Endothelial cell of umbilical vein (primary cell): ENCODE measurements at regions not wholly inside any gene's neighbourhood (a gene's known extent, or its start where the extent isn't known, plus 50 kb on each side); places are given as distances from the start of the nearest gene placed in this dataset.
A peak's percentile ranks its signal among the peaks of the same experiment; 100 is the strongest.

Source experiments
- BruUV-seq: library from RNA; stranded (reverse); fragments of 400-500 nt; replicated peaks from 2 replicates; lab custom pipeline; 2021; lab: Mats Ljungman, UMichigan
- CTCF ChIA-PET: fragments of 300-600, 350-600 bp; sonication (Branson Sonifier 250); formaldehyde crosslinking; loops from one replicate; lab custom pipeline; 2021; ENCODE audit warnings: antibody characterized with exemption, inconsistent platforms; lab: Charles Lee
- POLR2A ChIA-PET: fragments of 300-600, 350-600 bp; sonication (Branson Sonifier 250); formaldehyde crosslinking; loops from one replicate; lab custom pipeline; 2021; ENCODE audit warnings: antibody characterized with exemption, inconsistent platforms; lab: Charles Lee
- DNase-seq: peaks from one replicate; pipeline ENCODE4 v3.0.0-alpha.2; 2011; ENCODE audit warnings: low read depth, low spot score
- FAIRE-seq: peaks from 2 replicates; lab custom pipeline; 2011; peaks lifted over from hg19 to GRCh38; lab: Jason Lieb, UNC
- H2AFZ ChIP-seq: 2 replicates; pipeline ENCODE4 v1.6.0; 2012; ENCODE audit warnings: low read depth, low read length, control low read depth, inconsistent platforms
- H3K27ac ChIP-seq: 2 replicates; pipeline ENCODE4 v1.5.1; 2011; ENCODE audit warnings: low read depth, mild to moderate bottlenecking, control low read depth, low read length, moderate library complexity; ENCODE audit not compliant: insufficient read depth
- H3K27me3 ChIP-seq, 2 experiments: 2 replicates each; pipeline versions ENCODE4 v1.6.0 to v1.6.1; 2011; ENCODE audit warnings: low read length in 2 of 2, mixed read lengths in 1 of 2; ENCODE audit not compliant: control insufficient read depth in 2 of 2, insufficient read depth in 2 of 2
- H3K36me3 ChIP-seq, 2 experiments: 2 replicates in 1 of 2; 3 replicates in 1 of 2; pipeline ENCODE4 v1.5.1; 2011; ENCODE audit warnings: low read length in 2 of 2, mild to moderate bottlenecking in 1 of 2, moderate library complexity in 1 of 2; ENCODE audit not compliant: control insufficient read depth in 2 of 2, insufficient read depth in 2 of 2; ENCODE audit errors: extremely low read depth in 1 of 2
- H3K4me1 ChIP-seq: 3 replicates; pipeline ENCODE4 v1.5.1; 2011; ENCODE audit warnings: mild to moderate bottlenecking, low read length; ENCODE audit not compliant: control insufficient read depth, insufficient read depth; ENCODE audit errors: extremely low read depth
- H3K4me2 ChIP-seq: 2 replicates; pipeline ENCODE4 v1.6.1; 2011; ENCODE audit warnings: low read length, control low read depth, mixed read lengths; ENCODE audit not compliant: insufficient read depth
- H3K4me3 ChIP-seq, 3 experiments: fragments of 200-600 bp in 1 of 3; sonication (generic), shearing (Covaris generic) in 1 of 3; replicated peaks in 1 of 3; 2 replicates each; pipeline ENCODE4 v1.5.1; 2011 to 2016; ENCODE audit warnings: control low read depth in 3 of 3, low read length in 3 of 3, mild to moderate bottlenecking in 2 of 3, inconsistent platforms in 1 of 3, low read depth in 1 of 3, moderate library complexity in 1 of 3; ENCODE audit not compliant: insufficient read depth in 1 of 3
- H3K79me2 ChIP-seq: 2 replicates; pipeline ENCODE4 v1.6.0; 2012; ENCODE audit warnings: low read length, inconsistent platforms; ENCODE audit not compliant: control insufficient read depth, insufficient read depth
- H3K9ac ChIP-seq: replicated peaks from 2 replicates; pipeline ENCODE3; 2011; ENCODE audit warnings: low read length, control low read depth; ENCODE audit not compliant: insufficient read depth; ENCODE audit errors: extremely low read depth
- H3K9me1 ChIP-seq: replicated peaks from 3 replicates; pipeline ENCODE4 v1.6.0; 2011; ENCODE audit warnings: mild to moderate bottlenecking, low read length; ENCODE audit not compliant: control insufficient read depth, insufficient read depth; ENCODE audit errors: extremely low read depth
- H3K9me3 ChIP-seq: replicated peaks from 2 replicates; pipeline ENCODE4 v1.5.1; 2012; ENCODE audit warnings: low read length, inconsistent platforms; ENCODE audit not compliant: control insufficient read depth, insufficient read depth
- H4K20me1 ChIP-seq: replicated peaks from 2 replicates; pipeline ENCODE3; 2011; ENCODE audit warnings: mild to moderate bottlenecking, low read length; ENCODE audit not compliant: control insufficient read depth, insufficient read depth; ENCODE audit errors: extremely low read depth
- FOS ChIP-seq: IDR thresholded peaks from 2 replicates; pipeline ENCODE4 v1.6.1; 2011; ENCODE audit warnings: mild to moderate bottlenecking, low read length, moderate library complexity, borderline replicate concordance; ENCODE audit not compliant: insufficient read depth
- GATA2 ChIP-seq: IDR thresholded peaks from 2 replicates; pipeline ENCODE4 v1.7.0; 2011; ENCODE audit warnings: low read depth, mild to moderate bottlenecking, moderate library complexity, mixed read lengths, low read length; ENCODE audit not compliant: insufficient read length, insufficient read depth
- JUN ChIP-seq: IDR thresholded peaks from 2 replicates; pipeline ENCODE4 v1.6.1; 2011; ENCODE audit warnings: borderline replicate concordance, low read depth; ENCODE audit not compliant: insufficient read length, insufficient read depth
- POLR2AphosphoS5 ChIP-seq: IDR thresholded peaks from 2 replicates; pipeline ENCODE4 v1.6.1; 2012; ENCODE audit warnings: low read depth, mild to moderate bottlenecking, control low read depth, low read length, moderate library complexity; ENCODE audit not compliant: insufficient read depth
- dilution Hi-C: fragments of 300-500 bp; cut with MboI; formaldehyde crosslinking; loops from one replicate; pipeline ENCODE4 v1.15.0; 2019; ENCODE audit warnings: low sequenced_read_pairs; ENCODE audit not compliant: extremely low pct_ligation_motif_present
- intact Hi-C: fragments of 100-400 bp; cut with micrococcal nuclease; formaldehyde crosslinking; loops from one replicate; pipeline ENCODE4 v1.10.0; 2022
- TF ChIP-seq, protein P1 (sequence below): IDR thresholded peaks from 2 replicates; pipeline ENCODE4 v1.6.1; 2011; ENCODE audit not compliant: insufficient read depth, insufficient read length

DNA sequence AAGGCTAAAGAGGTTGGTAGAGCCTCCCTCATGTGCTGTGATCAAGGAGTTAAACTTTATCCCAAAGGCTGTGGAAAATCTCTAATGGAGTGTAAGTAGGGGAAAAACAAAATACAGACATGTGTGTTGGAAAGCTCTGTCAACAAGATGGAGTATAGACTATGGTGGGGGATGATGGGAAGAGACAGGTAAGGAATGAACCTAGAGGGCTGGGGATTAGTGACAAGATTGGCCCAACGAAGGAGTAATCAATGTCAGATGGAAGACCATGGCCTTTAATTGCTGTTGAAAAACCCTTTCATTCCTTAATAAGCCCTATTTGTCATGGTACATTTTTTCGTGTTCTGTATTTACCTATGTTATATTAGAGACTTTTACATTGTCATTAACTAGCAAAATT, 278.6 kb downstream of the SQOR start:
- H3K9ac ChIP-seq, result no peak overlapping the region
- H3K27me3 ChIP-seq, result no peaks in the 10 kb centered on the region
- DNase-seq (no peak), FAIRE-seq (no peak)
- CTCF ChIA-PET, result interaction anchor here (1.6 kb wide), 1 partner anchor 179 kb away, joined by 3 read pairs; no protein-coding TSS in a partner anchor
- no peaks in the 10 kb centered on the region for H3K9me1 ChIP-seq
- no peak overlapping the region for H3K4me2 ChIP-seq
- TF ChIP-seq GATA2 (no peak), JUN (no peak)
- peak overlapping the region; percentile 48 for H2AFZ ChIP-seq
- no TSS peak for BruUV-seq
- no peak overlapping the region for H3K4me3 ChIP-seq
- H4K20me1 ChIP-seq, result no peaks in the 10 kb centered on the region
- POLR2A ChIA-PET, result no interaction called here
- H3K79me2 ChIP-seq, result no peaks in the 10 kb centered on the region
- no peaks in the 10 kb centered on the region for H3K36me3 ChIP-seq
- intact Hi-C loops, result no loop called here
- no peaks in the 10 kb centered on the region for H3K9me3 ChIP-seq
- dilution Hi-C loops, result no loop called here
- no peak overlapping the region for H3K27ac ChIP-seq
- H3K4me1 ChIP-seq, result peaks cover 7% of the 10 kb centered on the region

DNA sequence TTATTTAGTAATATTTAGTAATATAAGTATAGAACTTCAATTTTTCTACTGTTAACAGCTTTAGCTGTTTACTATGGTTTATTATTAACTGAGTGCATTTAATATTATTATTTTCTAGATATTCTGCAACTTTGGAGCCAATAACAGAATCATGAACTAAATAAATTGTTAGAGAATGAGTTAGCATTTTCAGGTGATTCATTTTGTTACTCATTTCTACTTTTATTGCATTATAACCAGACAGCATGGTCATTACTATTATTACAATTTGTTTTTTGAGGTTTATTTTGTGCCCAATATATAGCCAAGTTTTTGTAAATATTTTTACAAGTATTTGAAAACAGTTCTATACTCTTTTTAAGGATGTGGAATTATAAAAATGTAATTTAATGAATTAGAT, 279.6 kb downstream of the SQOR start:
- intact Hi-C loops (no loop called here), dilution Hi-C loops (no loop called here)
- Histone ChIP-seq H3K4me3 (no peak overlapping the region), H3K27ac (no peak overlapping the region), H2AFZ (no peak overlapping the region), H3K9ac (no peak overlapping the region), H3K27me3 (no peaks in the 10 kb centered on the region), H3K79me2 (no peaks in the 10 kb centered on the region), H3K36me3 (no peaks in the 10 kb centered on the region), H3K9me3 (no peaks in the 10 kb centered on the region), H3K4me1 (peaks cover 16% of the 10 kb centered on the region), H3K4me2 (no peak overlapping the region), H4K20me1 (no peaks in the 10 kb centered on the region), H3K9me1 (no peaks in the 10 kb centered on the region)
- ChIA-PET CTCF (no interaction called here), POLR2A (no interaction called here)
- no TSS peak for BruUV-seq
- FAIRE-seq, result no peak
- TF ChIP-seq POLR2AphosphoS5, result no peak
- TF ChIP-seq, protein P1, sequence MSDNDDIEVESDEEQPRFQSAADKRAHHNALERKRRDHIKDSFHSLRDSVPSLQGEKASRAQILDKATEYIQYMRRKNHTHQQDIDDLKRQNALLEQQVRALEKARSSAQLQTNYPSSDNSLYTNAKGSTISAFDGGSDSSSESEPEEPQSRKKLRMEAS, result no peak
- no peak for TF ChIP-seq FOS
- TF ChIP-seq JUN, result no peak
- DNase-seq, result no peak
